ENCODE measurements at regions not wholly inside any gene's neighbourhood (a gene's known extent, or its start where the extent isn't known, plus 50 kb on each side); places are given as distances from the start of the nearest gene placed in this dataset.

DNA sequence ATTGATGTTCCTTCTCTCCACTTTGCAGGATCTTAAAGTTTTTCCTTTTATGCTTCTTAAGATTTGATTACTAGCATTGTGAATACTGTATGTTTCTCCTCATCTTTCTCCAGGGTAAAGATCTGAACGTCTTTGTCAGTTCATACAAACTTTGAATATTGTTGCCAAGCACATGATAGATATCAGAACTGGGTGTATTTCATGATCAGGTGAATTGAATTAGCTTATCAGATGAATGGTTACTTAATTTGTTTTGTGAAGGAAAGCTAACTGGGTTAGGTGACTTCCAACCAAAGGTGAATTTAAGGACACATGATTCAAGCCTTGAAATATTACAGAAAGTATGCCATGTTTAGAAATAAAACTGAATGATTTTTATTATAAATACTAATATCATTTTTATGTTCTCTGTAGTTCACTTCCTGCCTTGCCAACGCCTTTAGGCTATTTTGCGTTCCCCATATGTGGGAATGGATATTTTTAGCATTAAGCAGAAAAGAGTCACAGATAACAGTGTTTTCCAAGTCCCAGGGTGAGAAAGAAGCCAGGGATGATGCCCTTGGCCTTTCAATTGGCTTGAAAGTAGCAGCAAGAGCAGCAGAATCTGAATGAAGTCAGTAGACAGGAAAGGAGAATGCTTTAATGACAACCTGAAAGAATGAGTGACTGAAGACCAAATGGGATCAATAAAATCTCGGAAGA, 752.1 kb downstream of the NCAM2 start:
- DNase-seq: no peak
- no peaks in the 10 kb centered on the region for H3K9me3 ChIP-seq
- no peaks in the 10 kb centered on the region for H3K4me1 ChIP-seq
- no peaks in the 10 kb centered on the region for H3K27me3 ChIP-seq
- intact Hi-C loops (cut with DNase I; ENCODE audit: low total_unique reads): loop anchor here (5.0 kb wide), 1 partner anchor 753 kb away; the partner anchor contains the start of gene NCAM2
- no peaks in the 10 kb centered on the region for H3K36me3 ChIP-seq
- H3K27ac ChIP-seq: no peak overlapping the region
- TF ChIP-seq, protein P1, sequence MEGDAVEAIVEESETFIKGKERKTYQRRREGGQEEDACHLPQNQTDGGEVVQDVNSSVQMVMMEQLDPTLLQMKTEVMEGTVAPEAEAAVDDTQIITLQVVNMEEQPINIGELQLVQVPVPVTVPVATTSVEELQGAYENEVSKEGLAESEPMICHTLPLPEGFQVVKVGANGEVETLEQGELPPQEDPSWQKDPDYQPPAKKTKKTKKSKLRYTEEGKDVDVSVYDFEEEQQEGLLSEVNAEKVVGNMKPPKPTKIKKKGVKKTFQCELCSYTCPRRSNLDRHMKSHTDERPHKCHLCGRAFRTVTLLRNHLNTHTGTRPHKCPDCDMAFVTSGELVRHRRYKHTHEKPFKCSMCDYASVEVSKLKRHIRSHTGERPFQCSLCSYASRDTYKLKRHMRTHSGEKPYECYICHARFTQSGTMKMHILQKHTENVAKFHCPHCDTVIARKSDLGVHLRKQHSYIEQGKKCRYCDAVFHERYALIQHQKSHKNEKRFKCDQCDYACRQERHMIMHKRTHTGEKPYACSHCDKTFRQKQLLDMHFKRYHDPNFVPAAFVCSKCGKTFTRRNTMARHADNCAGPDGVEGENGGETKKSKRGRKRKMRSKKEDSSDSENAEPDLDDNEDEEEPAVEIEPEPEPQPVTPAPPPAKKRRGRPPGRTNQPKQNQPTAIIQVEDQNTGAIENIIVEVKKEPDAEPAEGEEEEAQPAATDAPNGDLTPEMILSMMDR (IDR thresholded peaks at IDR 0.05): no peak
- H3K4me3 ChIP-seq: no peak overlapping the region

DNA sequence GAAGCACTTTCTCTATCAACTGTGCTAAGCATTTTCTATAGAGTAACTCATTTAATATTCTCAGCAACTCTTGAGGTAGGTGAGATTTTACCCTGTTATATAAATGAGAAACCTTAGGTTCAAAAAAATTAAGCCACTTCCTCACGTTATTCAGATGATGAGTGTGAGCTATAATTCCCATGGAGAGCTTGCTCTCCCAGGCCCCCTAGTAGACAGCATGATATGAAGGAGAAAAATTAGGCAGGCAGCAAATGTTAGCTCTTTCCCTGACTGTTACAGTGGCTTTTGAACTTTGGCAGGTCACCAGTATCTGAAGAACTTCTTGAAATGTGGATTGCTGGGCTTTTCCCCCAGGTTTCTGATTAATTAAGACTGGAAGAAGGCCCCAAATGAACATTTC, 753.1 kb downstream of the NCAM2 start:
- intact Hi-C loops (cut with DNase I; ENCODE audit: low total_unique reads): loop anchor here (5.0 kb wide), 1 partner anchor 754 kb away; the partner anchor contains the start of gene NCAM2
- no peaks in the 10 kb centered on the region for H3K36me3 ChIP-seq
- DNase-seq: no peak
- no peaks in the 10 kb centered on the region for H3K27me3 ChIP-seq
- no peaks in the 10 kb centered on the region for H3K4me1 ChIP-seq
- H3K9me3 ChIP-seq: no peaks in the 10 kb centered on the region
- no peak overlapping the region for H3K4me3 ChIP-seq
- H3K27ac ChIP-seq: no peak overlapping the region
- TF ChIP-seq, protein P1 (IDR thresholded peaks at IDR 0.05): no peak

DNA sequence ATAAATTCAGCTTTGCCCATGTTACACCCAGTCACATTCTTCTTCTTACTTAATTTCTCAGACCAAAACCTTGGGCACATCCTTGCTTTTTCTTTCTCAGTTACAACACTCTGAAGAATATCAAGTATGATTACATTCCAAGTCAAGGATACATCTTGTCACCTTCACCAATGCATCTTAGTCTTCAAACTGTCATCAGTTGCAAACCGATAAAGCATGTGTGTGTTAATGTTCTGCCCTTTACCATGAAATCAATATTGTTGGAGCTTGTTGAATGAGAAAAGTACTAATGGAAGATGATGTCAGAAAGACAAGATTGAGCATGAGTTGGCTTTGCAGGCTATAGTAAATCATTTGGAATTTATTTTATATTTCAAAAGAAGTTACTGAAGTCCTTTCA, 764.6 kb downstream of the NCAM2 start:
- Histone ChIP-seq H3K36me3 (no peaks in the 10 kb centered on the region), H3K4me1 (no peaks in the 10 kb centered on the region), H3K9me3 (no peaks in the 10 kb centered on the region), H3K27me3 (no peaks in the 10 kb centered on the region), H3K4me3 (no peak overlapping the region), H3K27ac (no peak overlapping the region)
- no peak for DNase-seq
- TF ChIP-seq, protein P1 (IDR thresholded peaks at IDR 0.05): no peak
- intact Hi-C loops (cut with DNase I; ENCODE audit: low total_unique reads): loop anchor here (10.0 kb wide), 1 partner anchor 102 kb away; no protein-coding TSS in a partner anchor

DNA sequence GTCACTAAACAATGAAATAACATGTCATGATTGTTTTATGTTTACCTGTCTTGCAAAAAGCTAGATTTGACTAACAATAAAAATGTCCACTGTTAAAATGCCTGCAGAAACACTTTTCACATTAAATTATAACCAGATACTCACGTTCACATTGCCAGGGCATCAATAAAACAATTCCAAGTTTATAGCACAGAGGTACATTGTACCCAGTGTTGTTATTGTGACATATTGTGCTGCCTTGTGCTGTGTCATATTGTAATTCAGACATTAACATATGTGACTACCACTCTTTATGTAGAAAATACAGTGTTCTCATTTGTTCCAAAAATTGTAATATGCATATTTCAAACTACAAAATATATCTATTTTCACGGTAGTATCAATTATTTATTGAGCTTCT, 766.1 kb downstream of the NCAM2 start:
- Histone ChIP-seq H3K4me3 (no peak overlapping the region), H3K9me3 (peaks cover 0 to 6% (median 0%) of the 10 kb centered on the region in 3 donors), H3K4me1 (no peaks in the 10 kb centered on the region), H3K27ac (no peak overlapping the region), H3K27me3 (no peaks in the 10 kb centered on the region), H3K36me3 (no peaks in the 10 kb centered on the region)
- TF ChIP-seq, protein P1 (IDR thresholded peaks at IDR 0.05): no peak
- intact Hi-C loops (cut with DNase I; ENCODE audit: low total_unique reads): loop anchor here (10.0 kb wide), 1 partner anchor 101 kb away; no protein-coding TSS in a partner anchor
- no peak for DNase-seq

DNA sequence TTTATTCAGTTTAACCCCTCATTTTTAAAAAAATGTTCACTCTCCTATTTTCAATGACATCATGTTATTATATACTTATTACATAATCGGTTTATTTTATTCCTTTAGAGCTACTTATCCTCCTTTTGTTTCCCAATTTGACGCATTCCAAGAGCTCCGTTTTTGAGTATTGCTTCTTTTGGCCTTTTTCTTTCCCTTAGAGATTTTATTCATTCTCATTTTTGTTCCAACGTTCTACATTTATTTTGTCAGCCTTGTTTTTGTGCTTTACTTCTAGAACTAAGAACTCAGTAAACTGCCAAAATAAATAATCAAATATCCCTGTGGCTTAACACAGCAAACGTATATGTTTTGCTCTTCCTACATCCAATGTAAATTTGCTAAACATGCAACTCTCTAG, 769.1 kb downstream of the NCAM2 start:
- TF ChIP-seq, protein P1 (IDR thresholded peaks at IDR 0.05): no peak
- H3K4me3 ChIP-seq: no peak overlapping the region
- H3K27ac ChIP-seq: no peak overlapping the region
- H3K27me3 ChIP-seq: no peaks in the 10 kb centered on the region
- H3K9me3 ChIP-seq: peaks cover 0 to 6% (median 0%) of the 10 kb centered on the region in 3 donors
- intact Hi-C loops (cut with DNase I; ENCODE audit: low total_unique reads): loop anchor here (10.0 kb wide), 1 partner anchor 98 kb away; no protein-coding TSS in a partner anchor
- DNase-seq: no peak
- no peaks in the 10 kb centered on the region for H3K4me1 ChIP-seq
- H3K36me3 ChIP-seq: no peaks in the 10 kb centered on the region

Data from tibial artery (tissue), 4 donors.